Coronary artery (tissue), 2 donors: ENCODE measurements at regions not wholly inside any gene's neighbourhood (a gene's known extent, or its start where the extent isn't known, plus 50 kb on each side); places are given as distances from the start of the nearest gene placed in this dataset.
"Not testable (repeated sequence)": the region's sequence is repeated elsewhere in the genome, so short reads cannot be mapped to it uniquely, and the experiment has no call there.

Source experiments
- DNase-seq: peaks from one replicate; pipeline ENCODE4 v3.0.0-alpha.2; 2017; ENCODE audit warnings: low spot score
- H3K27ac ChIP-seq, 2 donors: fragments of 200-600 bp; sonication (generic); one replicate each; pipeline ENCODE4 v1.5.1; 2016 to 2019
- H3K4me3 ChIP-seq: fragments of 200-600 bp; sonication (generic); 2 replicates; pipeline ENCODE4 v1.5.1; 2016; ENCODE audit warnings: mild to moderate bottlenecking, moderate library complexity
- CTCF ChIP-seq: fragments of 200-600 bp; sonication (generic); IDR thresholded peaks from one replicate; pipeline ENCODE4 v1.5.1; 2019; ENCODE audit warnings: antibody characterized with exemption

DNA sequence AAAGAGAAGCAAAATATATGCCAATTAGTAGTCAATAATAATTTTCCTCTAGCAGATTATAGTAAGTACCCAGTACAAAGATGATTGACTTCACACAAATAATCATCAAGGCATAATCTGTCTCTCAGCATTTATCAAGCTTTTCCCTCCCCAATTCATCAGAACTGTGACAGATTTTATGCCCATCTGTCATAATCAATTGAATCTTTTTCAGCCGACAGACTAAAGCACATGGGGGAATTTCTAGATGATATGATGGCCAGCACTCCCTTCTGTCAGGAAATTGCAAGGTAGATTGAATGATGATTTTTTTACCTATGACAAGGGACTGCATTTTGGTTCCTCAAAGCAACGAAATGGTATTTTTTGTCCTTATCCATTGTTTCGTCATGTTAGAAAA, 227.1 kb upstream of the CYLC2 start:
- TF ChIP-seq CTCF: no peak
- DNase-seq: no peak
- Histone ChIP-seq H3K4me3 (no peak overlapping the region), H3K27ac (no peak overlapping the region)

DNA sequence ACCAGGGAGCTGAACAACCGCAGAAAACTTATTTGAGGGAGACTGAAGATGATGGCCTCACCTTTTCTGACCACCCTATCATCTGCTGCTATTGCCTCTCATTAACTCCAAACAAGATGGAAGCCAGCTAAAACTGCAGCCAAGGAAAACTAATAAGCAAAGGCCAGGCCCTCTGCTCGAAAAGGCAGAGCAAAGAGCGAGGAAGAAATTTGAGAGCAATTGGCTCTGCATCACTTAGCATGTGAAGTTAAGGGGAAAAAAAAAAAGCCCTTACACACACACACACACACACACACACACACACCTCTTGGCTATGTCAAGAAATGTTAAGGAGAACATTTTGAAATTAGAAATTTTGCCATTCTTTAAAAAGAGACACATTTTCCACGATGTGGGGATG, 228.1 kb upstream of the CYLC2 start:
- Histone ChIP-seq H3K4me3 (no peak overlapping the region), H3K27ac (no peak overlapping the region)
- no peak for TF ChIP-seq CTCF
- no peak for DNase-seq

- DNase-seq: no peak
- no peak overlapping the region for H3K4me3 ChIP-seq
- no peak overlapping the region for H3K27ac ChIP-seq
- no peak for TF ChIP-seq CTCF
Measured at GRCh38 chr9:102740578-102740977, 254.6 kb upstream of the CYLC2 start.

DNA sequence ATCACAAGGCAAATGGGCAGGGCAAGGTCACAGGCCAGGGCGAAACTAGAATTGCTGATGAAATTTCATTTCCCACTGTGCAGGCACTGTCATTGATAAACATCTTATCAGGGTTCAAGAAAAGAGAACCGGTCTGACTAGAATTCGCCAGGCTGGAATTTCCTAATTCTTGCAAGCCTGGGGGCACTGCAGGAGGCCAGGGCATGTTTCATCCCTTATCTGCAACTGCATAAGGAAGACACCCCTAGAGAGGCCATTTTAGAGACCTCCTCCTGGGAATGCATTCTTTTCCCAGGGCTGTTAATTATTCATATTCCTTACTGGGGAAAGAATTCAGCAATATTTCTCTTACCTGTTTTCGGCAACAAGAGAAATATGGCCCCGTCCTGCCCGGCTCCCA, 266.2 kb upstream of the CYLC2 start:
- Histone ChIP-seq H3K27ac (no peak overlapping the region), H3K4me3 (no peak overlapping the region)
- no peak for TF ChIP-seq CTCF
- DNase-seq: no peak

DNA sequence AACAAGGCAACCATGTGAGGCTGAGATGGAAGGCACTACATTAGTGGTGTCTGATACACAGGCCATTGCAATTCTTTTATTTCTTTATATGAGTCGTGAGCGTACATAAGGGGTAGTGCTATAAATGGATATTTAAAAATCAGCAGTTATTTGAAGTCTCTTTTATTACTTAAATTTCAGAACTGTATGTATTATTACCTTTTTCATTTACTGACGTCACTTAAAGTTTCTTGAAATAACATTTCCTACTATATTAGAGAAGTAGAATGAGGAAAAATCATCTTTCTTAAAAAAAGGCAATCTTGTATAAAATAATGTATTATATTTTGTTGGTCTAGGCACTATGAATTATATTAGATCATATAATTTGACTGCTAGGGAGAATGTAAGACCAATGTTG, 280.9 kb upstream of the CYLC2 start:
- DNase-seq: no peak
- Histone ChIP-seq H3K4me3 (no peak overlapping the region), H3K27ac (no peak overlapping the region)
- no peak for TF ChIP-seq CTCF

DNA sequence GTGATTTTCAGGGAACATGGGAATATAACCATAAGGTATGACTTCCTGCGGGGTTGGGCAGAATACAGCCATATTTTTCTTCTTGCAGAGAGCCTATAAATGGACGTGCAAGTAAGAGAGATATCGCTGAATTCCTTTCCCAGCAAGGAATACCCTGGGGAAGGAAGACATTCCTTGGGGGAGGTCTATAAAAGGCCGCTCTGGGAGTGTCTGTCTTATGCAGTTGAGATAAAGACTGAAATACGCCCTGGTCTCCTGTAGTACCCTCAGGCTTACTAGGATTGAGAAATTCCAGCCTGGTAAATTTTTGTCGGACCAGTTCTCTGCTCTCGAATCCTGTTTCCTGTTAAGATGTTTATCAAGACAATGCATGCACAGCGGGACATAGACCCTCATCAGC, 282.2 kb upstream of the CYLC2 start:
- not testable (repeated sequence) for H3K4me3 ChIP-seq, DNase-seq, H3K27ac ChIP-seq

GRCh38 chr9:102700936-102701335, 294.2 kb upstream of the CYLC2 start:
- H3K4me3 ChIP-seq: no peak overlapping the region
- TF ChIP-seq CTCF: no peak
- H3K27ac ChIP-seq: no peak overlapping the region
- no peak for DNase-seq

GRCh38 chr9:102669220-102669619, 325.9 kb upstream of the CYLC2 start:
- no peak for DNase-seq
- H3K4me3 ChIP-seq: no peak overlapping the region
- H3K27ac ChIP-seq: no peak overlapping the region
- no peak for TF ChIP-seq CTCF
